ENCODE measurements at regions not wholly inside any gene's neighbourhood (a gene's known extent, or its start where the extent isn't known, plus 50 kb on each side); places are given as distances from the start of the nearest gene placed in this dataset.
"Not testable (repeated sequence)": the region's sequence is repeated elsewhere in the genome, so short reads cannot be mapped to it uniquely, and the experiment has no call there.

GRCh38 chr11:3434976-3435375 lies 56.0 kb upstream of the ZNF195 start:
- no peak for TF ChIP-seq CTCF (IDR thresholded peaks at IDR 0.05)
- Histone ChIP-seq H3K27ac (no peak overlapping the region), H3K9ac (no peak overlapping the region), H3K4me2 (ENCODE audit: low read length) (no peak overlapping the region), H2AFZ (no peak overlapping the region), H3K4me1 (no peaks in the 10 kb centered on the region), H3K9me3 (ENCODE audit: control insufficient read depth, low read length) (no peaks in the 10 kb centered on the region), H3K36me3 (ENCODE audit: control insufficient read depth, insufficient read depth, low read length) (no peaks in the 10 kb centered on the region), H3K79me2 (no peaks in the 10 kb centered on the region), H3K27me3 (ENCODE audit: control insufficient read depth, insufficient read depth, low read length) (no peaks in the 10 kb centered on the region), H3K4me3 (ENCODE audit: low read depth, low read length) (no peak overlapping the region)

- not testable (repeated sequence) for H3K9ac ChIP-seq; H3K4me2 ChIP-seq (ENCODE audit: low read length); H3K36me3 ChIP-seq (ENCODE audit: control insufficient read depth, insufficient read depth, low read length); H3K4me1 ChIP-seq; H3K9me3 ChIP-seq (ENCODE audit: control insufficient read depth, low read length); H3K79me2 ChIP-seq; H3K27me3 ChIP-seq (ENCODE audit: control insufficient read depth, insufficient read depth, low read length); H3K27ac ChIP-seq; H3K4me3 ChIP-seq (ENCODE audit: low read depth, low read length)
- H2AFZ ChIP-seq: peak overlapping the region; percentile 5
Measured at GRCh38 chr11:3429191-3429590, 50.2 kb upstream of the ZNF195 start.

All from parathyroid adenoma (tissue), 2 donors.